ENCODE measurements at regions not wholly inside any gene's neighbourhood (a gene's known extent, or its start where the extent isn't known, plus 50 kb on each side); places are given as distances from the start of the nearest gene placed in this dataset.

DNA sequence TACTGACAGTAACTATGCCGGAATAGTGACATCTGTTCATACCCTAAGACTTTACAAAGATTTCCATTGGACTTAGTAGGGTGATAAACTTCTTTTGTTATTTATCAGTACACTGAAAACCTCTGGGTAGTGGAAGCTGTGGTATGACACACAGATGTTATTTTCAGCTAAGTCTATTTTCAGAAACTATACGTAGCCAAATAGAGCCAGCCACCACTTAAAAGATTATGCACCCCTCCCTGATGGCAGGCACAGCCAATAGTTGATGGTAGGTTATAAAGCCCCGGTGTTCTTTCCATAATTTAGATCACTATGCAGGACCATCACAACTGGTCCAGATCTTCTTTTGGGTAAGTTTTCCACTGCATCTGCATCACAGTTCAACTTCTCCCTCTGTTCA, 1603.2 kb upstream of the PABPC4L start:
- intact Hi-C loops (cut with DNase I; ENCODE audit: low total_unique reads), result no loop called here
- Histone ChIP-seq H3K27ac (no peak overlapping the region), H3K36me3 (no peaks in the 10 kb centered on the region), H3K27me3 (no peaks in the 10 kb centered on the region), H3K4me1 (no peaks in the 10 kb centered on the region), H3K4me3 (no peak overlapping the region), H3K9me3 (no peaks in the 10 kb centered on the region)
- TF ChIP-seq, protein P1, sequence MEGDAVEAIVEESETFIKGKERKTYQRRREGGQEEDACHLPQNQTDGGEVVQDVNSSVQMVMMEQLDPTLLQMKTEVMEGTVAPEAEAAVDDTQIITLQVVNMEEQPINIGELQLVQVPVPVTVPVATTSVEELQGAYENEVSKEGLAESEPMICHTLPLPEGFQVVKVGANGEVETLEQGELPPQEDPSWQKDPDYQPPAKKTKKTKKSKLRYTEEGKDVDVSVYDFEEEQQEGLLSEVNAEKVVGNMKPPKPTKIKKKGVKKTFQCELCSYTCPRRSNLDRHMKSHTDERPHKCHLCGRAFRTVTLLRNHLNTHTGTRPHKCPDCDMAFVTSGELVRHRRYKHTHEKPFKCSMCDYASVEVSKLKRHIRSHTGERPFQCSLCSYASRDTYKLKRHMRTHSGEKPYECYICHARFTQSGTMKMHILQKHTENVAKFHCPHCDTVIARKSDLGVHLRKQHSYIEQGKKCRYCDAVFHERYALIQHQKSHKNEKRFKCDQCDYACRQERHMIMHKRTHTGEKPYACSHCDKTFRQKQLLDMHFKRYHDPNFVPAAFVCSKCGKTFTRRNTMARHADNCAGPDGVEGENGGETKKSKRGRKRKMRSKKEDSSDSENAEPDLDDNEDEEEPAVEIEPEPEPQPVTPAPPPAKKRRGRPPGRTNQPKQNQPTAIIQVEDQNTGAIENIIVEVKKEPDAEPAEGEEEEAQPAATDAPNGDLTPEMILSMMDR (IDR thresholded peaks at IDR 0.05), result no peak
- TF ChIP-seq POLR2A (IDR thresholded peaks at IDR 0.05), result no peak
- TF ChIP-seq POLR2AphosphoS5 (IDR thresholded peaks at IDR 0.05), result no peak
- no peak for TF ChIP-seq EP300 (IDR thresholded peaks at IDR 0.05)
- DNase-seq, result no peak
- 62 to 80% (median 74%) methylated on average over 3 of the region's 3 CpGs for WGBS, 5 donors

DNA sequence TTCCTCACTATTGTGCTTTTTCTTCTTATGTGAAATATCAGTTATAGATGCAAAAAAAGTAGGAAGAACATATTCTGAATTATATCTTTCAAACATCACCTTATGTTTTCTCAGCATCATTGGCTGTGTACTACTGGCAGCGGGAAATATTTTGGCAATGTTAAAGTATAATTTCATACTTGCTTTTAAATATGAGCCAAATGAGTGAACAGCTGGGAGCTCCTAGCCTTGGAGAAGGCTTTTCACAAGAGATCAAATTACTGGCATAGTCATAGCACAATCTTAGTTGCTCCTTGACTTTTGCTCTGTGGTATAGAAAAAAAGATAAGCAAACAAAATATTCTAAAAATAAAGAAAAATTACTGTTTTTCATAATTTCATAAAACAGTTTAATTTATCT, 1575.8 kb upstream of the PABPC4L start:
- Histone ChIP-seq H3K4me3 (no peak overlapping the region), H3K27me3 (no peaks in the 10 kb centered on the region), H3K27ac (no peak overlapping the region), H3K9me3 (peaks cover 0 to 19% (median 4%) of the 10 kb centered on the region in 4 donors), H3K4me1 (no peaks in the 10 kb centered on the region), H3K36me3 (no peaks in the 10 kb centered on the region)
- TF ChIP-seq, protein P1 (IDR thresholded peaks at IDR 0.05), result no peak
- TF ChIP-seq POLR2A (IDR thresholded peaks at IDR 0.05), result no peak
- no peak for TF ChIP-seq EP300 (IDR thresholded peaks at IDR 0.05)
- TF ChIP-seq POLR2AphosphoS5 (IDR thresholded peaks at IDR 0.05), result no peak
- 40 to 95% (median 87%) methylated on average over 1 of the region's 1 CpG for WGBS, 5 donors
- DNase-seq, result no peak
- intact Hi-C loops (cut with DNase I; ENCODE audit: low total_unique reads), result no loop called here

DNA sequence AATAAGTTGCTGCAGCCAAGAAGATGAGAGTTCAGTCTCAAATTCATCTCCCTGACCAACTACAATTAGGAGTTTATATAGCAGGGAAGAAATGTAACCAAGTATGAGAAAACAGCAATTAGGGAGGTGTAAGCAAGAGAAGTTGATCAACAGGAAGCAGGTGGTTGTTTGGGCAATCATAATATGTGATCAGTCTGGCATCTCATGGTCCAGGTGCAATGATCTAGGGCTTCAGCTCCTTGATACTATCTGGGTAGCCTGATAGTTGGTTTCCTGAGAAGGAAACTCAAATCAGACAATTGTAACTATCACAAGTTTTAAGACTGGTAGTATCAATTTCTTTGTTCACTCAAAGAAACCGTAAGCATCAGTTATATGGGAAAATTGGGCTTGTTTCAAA, 1574.3 kb upstream of the PABPC4L start:
- no peak for DNase-seq
- intact Hi-C loops (cut with DNase I; ENCODE audit: low total_unique reads), result no loop called here
- 82 to 95% (median 84%) methylated on average over 1 of the region's 1 CpG for WGBS, 5 donors
- no peaks in the 10 kb centered on the region for H3K4me1 ChIP-seq
- H3K9me3 ChIP-seq, result peaks cover 0 to 19% (median 4%) of the 10 kb centered on the region in 4 donors
- TF ChIP-seq POLR2A (IDR thresholded peaks at IDR 0.05), result no peak
- no peak for TF ChIP-seq EP300 (IDR thresholded peaks at IDR 0.05)
- TF ChIP-seq, protein P1 (IDR thresholded peaks at IDR 0.05), result no peak
- no peak for TF ChIP-seq POLR2AphosphoS5 (IDR thresholded peaks at IDR 0.05)
- H3K27me3 ChIP-seq, result no peaks in the 10 kb centered on the region
- H3K4me3 ChIP-seq, result no peak overlapping the region
- H3K36me3 ChIP-seq, result no peaks in the 10 kb centered on the region
- H3K27ac ChIP-seq, result no peak overlapping the region

DNA sequence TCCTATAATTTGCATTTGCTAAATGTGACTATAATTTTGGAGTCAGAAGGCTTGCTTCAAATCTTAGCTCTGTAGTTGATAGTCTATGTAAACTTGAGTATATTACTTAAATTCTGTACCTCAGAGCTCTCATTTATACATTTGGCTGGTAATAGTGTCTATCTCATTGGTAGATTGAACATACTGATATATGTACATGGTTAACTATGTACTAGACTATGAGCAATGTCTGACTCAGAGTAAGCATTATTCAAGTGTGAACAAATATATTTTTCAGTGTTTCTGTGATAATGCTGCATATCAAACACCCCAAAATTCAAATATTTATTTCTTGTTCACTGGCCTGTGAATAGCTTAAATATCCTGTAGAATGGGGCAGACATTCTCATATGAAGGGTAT, 1568.9 kb upstream of the PABPC4L start:
- DNase-seq, result no peak
- H3K4me1 ChIP-seq, result no peaks in the 10 kb centered on the region

More for the DNA sequence above, 1568.9 kb upstream of the PABPC4L start:
- intact Hi-C loops (cut with DNase I; ENCODE audit: low total_unique reads), result no loop called here
- H3K27me3 ChIP-seq, result no peaks in the 10 kb centered on the region
- H3K9me3 ChIP-seq, result peaks cover 0 to 32% (median 13%) of the 10 kb centered on the region in 4 donors
- H3K4me3 ChIP-seq, result no peak overlapping the region
- H3K27ac ChIP-seq, result no peak overlapping the region
- H3K36me3 ChIP-seq, result no peaks in the 10 kb centered on the region
- TF ChIP-seq, protein P1 (IDR thresholded peaks at IDR 0.05), result no peak
- TF ChIP-seq EP300 (IDR thresholded peaks at IDR 0.05), result no peak

All from stomach (tissue), 8 donors.